GM18870 (cell line): ENCODE measurements at regions not wholly inside any gene's neighbourhood (a gene's known extent, or its start where the extent isn't known, plus 50 kb on each side); places are given as distances from the start of the nearest gene placed in this dataset.
"Not testable (repeated sequence)": the region's sequence is repeated elsewhere in the genome, so short reads cannot be mapped to it uniquely, and the experiment has no call there.

Experiments
- ATAC-seq: cut with Tn5 transposase; IDR thresholded peaks from one replicate; pipeline ENCODE4 v1.9.1; 2021; ENCODE audit warnings: moderate library complexity; ENCODE audit not compliant: unreplicated experiment

DNA sequence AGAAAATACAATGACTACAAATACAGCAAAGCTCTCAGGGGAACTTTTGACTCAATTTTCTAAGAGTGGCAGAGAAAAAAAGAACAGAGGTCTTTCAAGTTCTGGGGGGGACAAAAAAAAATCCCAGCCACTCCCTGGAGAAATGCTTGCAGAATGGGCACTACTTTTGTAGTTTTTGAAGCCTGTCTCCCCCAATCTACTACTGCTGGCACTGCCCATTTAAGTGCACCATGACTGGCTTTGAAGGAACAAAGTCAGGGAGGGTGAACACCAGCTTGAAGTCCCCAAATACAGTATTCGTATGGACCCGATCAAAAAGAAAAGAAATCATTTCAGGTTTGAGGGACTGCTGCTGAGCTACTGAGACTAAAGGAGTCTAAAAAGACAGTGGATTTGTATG, 1824.4 kb downstream of the ARAP2 start:
- ATAC-seq: no peak

DNA sequence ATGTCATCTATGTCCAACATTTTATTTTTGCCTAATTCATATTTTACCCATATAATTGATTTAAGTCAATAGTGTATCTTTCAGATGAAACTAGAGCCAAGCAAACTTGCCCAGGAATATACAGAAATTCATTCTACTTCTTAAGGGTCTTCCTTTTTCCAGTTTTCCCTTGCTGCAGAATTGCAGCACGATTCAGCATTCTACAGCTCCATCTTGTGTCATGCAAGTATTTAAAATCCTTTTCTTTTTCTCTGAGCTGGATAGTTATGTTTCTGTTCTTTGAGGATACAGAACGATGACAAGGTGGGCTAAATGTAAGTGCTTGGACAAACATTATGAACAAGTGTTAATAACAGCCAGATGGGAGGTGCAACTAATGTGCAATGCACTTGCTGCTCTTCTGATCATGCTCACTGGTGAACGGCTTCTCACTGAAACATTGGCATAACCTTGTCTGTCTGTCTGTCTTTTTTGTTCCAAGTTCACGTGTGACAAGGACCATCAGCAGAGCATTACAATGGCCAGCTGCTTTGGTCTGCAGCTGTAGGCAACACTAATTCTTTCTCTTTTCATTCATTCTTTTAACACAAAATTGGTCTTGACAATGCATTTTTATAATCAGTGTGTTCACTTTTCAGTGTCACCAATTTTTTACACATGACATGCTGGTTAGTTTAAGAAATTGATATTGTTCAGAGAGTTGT, 1821.7 kb downstream of the ARAP2 start:
- no peak for ATAC-seq

DNA sequence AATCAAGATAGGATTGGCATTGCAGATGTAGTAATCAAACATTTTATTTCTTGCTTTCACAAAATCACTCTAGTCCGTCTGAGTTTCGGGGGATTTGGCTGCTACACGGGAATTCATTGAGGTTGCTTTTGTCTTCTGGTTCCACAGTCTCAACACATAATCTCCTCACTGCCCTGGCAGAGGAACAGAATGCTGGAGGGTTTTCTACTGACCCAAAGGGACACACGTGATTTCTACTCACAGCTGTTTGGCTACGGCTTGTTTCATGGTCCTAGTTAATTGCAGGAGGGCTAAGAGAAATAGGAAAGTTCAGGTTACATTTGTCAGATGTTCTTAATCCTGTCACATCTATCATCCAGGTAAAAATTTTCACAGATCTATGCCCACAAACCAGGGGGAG, 1811.6 kb downstream of the ARAP2 start:
- ATAC-seq: no peak

DNA sequence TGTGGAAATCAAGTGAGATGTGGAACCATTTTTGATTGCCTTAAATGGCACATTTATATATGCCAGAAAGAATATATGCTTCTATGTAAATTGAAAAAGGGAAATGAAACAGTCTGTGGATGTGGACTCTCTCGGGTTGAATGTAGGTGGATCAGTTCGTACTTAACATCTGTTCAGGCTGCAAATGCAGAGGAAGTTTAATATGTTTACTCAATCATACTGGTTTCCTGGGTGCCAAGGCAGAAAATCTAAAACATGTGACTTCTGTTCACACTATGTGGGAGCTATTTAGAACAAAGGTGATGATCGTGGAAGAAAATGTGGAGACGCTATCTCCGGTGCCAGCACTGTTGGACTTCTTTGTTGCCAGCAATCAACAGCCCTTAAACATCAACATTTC, 1809.9 kb downstream of the ARAP2 start:
- ATAC-seq: not testable (repeated sequence)

DNA sequence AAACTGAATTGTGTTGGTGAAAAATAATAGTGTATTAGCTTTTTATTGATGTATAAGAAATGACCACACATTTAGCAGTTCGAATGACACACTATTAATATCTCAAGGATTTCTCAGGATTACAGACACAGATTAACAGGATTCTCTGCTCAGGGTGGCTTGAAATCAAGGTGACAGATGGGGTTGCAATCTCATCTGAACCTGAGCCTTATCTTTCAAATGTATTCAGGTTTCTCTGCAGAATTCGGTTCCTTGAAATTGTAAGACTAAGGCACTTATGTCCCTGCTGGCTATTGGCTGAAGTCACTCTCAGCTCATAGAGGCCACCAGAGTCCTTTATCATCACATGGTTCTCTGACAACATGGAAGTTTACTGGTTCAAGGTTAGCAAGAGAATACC, 1780.1 kb downstream of the ARAP2 start:
- ATAC-seq: no peak

DNA sequence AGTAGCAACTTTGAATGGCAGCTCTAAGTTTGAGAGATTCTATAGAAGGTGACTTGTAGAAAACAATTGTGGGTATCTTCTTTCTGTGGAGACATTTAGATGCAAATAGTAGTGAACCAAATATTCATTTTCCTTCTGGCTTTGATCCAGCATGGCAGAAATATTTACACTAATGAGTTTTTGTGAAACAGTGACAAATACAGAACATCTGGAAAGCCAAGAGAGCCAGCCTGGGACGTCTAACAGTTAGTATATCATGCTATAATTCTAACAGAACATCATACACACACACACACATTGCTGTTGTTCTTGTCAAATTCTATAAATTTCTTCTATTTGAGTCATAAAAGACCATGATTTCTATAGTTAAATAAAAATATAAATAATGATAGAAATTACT, 1777.9 kb downstream of the ARAP2 start:
- no peak for ATAC-seq

DNA sequence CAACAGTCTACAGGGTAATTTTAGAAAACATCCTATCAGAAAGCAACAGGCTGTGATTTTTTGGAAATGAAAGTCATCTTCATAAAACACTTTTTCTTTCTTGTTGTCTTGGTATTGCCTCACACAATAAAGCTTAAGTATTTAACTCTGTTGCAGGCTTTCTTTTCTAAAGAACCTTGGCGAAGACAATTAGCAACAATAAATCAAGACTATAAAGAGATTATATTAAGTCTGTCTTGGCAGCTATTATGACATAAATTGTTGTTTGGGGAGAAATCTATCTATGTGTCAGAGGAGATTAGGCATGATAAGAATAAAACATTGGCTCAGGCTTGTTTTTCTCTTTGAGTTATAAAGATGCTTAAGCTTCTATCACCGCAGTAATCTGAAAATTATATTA, 1774.8 kb downstream of the ARAP2 start:
- no peak for ATAC-seq

DNA sequence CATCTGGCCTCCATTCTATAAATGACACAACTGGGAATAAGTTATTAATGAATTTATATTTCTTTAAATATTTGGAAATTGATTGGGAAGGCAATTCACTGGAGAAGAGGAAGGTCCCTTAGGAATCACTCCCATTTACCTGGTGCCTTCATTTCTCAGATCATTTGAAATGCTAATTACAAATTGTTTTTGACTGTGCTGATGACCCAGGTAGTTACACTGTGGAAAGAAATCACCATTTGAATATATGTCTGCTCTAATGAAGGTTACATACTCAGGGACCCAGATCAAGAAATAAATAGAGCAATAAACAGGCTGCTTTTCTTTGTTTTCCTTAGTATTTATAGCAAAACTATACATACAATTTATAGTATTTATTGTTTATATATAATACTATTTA, 1759.1 kb downstream of the ARAP2 start:
- no peak for ATAC-seq

DNA sequence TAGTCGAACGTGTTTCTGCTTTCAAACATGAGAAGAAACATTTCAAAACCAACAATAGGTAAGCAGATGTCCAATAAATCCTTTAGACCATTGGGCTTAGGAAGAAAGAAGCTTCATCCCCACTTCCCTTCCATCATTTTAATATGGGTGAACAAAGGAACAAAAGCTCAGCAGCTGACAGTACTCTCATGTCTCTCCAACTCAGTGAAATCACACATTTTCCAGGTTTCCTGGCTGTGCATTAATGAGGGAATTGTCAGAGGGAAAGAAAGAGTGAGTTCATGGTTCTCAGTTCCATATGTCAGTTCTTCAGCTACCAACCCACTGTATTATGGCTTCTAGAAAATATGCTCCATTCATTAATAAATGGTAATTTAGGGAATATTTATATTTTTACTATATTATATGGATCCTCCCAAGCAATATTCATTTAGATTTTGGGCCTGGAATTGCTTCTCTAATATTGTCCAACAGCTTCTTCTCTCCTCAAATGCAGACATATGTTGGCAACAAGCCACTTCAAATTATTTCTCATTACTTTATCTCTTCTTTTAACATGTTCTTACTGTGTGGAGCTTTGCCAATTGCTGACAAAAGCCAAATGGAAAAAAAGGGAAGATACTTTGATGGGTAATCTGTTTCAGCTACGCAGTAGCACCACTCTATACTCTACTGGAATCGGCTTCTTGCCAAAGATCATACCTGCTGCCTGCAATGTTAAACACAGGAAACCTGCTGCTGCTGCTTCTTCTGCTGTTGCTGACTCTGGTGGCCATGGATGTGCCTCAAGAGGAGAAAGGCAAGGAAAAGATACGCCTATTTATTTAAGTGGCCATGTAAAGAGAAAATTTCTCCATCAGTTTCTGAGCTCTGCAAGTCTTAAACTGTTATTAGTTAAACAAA, 1757.6 kb downstream of the ARAP2 start:
- ATAC-seq: no peak

DNA sequence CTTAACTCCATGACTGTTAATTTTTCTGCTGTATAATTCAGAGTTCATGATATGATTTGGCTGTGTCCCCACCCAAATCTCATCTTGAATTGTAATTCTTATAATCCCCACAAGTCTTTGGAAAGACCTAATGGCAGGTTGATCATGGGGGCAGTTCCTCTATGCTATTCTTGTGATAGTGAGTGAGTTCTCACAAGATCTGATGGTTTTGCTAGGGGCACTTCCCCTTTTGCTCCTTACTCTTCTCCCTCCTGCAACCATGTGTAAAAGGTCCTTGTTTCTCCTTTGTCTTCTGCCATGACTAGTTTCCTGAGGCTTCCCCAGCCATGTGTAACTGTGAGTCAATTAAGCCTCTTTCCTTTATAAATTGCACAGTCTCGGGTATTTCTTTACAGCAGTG, 1751.9 kb downstream of the ARAP2 start:
- no peak for ATAC-seq

DNA sequence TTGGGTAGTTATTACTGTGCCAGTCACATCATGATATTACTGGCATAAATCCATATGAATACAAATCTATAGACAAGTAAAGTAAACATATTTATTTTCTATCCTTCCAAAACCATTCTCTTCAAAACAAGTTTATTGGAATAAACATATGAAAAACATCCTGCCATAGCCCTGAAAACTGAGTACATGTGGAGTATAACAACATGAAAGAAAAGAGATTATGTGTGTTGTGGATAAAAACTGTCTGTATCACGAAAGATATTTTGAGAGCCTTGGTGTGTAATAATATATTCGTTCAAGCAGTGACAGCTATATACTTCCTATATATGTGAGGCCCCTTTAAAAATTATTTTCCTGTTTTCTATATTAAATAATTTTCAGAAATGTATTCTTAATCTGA, 1742.2 kb downstream of the ARAP2 start:
- no peak for ATAC-seq

DNA sequence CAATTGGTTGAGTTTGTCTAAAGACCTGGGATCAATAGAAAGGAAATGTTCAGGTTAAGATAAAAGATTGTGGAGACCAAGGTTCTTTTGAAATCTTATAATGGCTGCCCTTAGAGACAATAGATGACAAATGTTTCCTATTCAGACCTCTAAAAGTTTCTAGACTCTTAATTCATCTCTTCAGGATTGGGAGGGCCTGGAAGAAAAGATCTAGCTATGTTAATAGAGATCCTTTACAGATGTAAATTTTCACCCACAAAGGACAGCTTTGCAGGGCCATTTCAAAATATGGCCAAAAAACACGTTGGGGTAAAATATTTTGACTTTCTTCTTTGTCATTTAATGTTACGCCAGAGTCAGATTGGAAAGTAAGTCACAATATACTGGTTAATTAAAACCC, 1739.6 kb downstream of the ARAP2 start:
- ATAC-seq: not testable (repeated sequence)

DNA sequence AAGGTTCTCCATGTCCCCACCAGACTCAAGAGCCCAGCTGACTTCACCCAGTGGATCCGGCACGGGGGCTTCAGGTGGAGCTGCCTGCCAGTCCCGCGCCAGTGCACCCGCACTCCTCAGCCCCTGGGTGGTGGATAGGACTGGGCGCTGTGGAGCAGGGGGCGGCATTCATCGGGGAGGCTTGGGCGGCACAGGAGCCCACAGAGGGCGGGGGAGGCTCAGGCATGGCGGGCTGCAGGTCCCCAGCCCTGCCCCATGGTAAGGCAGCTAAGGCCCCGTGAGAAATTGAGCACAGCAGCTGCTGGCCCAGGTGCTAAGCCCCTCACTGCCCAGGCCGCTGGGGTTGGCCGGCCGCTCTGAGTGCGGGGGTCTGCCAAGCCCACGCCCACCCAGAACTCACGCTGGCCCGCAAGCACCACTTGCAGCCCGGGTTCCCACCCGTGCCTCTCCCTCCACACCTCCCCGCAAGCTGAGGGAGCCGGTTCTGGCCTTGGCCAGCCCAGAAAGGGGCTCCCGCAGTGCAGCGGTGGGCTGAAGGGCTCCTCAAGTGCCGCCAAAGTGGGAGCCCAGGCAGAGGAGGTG, 1737.7 kb downstream of the ARAP2 start:
- not testable (repeated sequence) for ATAC-seq

DNA sequence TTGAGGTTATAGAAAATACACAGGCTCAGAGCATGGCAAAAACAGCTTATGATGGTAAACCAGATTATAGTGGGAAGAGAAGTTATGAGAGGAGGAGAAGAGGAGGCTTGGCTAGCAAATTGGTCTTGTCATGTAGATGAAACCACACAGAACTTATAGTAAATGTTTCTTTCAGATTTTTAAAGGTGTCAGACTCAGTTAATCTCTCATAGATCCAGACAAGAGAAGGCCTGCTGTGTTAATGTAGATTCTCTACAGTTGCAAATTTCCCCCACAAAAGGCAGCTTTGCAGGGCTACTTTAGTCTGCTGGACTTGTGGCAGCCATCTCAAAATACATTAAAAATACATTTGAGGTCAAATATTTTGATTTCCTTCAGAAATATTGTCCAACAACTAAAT, 1731.7 kb downstream of the ARAP2 start:
- no peak for ATAC-seq

DNA sequence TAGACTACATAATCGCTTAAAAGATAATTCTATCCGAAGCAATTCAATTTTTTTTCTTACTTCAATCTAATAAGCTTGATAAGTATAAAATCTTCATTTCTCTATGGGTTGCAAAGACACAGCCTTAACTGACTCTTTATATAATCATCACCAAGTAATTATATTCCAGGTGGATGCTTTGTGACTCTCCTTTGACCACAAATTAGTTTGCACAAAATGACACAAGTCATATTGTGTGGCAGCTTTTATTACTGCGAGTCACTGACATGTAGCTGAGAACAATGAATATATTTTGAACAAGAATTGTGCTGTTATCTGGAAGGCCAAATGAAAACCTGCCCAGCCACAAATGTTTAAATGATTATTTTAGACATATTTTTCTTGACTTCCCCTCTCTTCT, 1727.8 kb downstream of the ARAP2 start:
- no peak for ATAC-seq

DNA sequence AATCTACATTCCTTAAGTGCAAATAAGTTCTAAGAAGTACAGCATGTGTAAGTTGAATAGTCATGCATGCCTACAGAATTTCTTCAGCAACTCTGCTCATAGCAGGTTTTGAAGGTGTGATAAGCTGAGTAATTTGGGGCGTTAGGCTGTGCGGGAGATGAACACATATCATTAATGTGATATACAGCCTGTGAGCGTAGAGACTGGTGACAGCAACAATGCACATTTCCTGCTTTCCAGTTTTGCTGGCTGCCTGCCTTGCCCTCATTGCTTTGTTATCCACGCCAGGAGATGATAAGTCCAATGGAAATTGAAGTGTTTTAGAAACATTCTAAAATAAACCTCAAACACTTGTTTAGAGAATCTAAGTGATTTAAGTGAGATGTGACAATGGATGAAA, 1709.4 kb downstream of the ARAP2 start:
- no peak for ATAC-seq

DNA sequence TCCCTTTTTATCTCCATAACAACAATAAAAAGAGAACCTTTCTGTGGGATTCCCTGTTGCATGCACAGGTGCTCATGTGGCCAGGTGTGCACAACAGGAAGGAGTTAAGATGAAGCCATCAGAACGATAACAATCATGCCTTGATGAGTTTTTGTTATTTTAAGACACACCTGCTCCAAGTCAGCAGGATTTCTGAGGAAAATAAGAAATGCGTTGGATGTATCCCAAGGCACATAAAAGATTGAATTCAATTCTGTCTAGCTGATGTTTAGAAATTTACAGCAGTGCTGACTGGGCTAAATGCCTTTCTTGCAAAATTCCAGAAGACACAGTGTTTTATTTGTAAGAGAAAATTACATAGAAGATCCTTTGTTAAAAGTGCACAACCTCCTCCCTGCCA, 1678.2 kb downstream of the ARAP2 start:
- ATAC-seq: no peak

DNA sequence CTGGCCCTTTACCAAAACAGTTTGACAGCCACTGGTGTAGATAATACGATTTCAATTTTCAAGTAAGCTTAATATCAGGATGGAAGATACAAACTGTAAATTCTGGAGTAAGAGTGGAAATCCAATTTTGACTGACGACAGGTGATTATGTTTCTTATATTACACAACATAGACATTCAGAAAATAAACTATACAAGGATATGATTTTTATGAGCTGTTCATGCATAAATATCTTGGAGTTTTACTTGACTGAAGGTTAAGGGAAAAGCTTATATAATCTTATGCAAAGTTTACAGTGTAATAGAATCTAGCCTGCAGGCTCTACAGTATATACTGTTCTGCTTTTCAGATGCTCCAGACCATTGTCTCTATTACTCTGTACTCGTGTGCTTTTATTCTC, 1672.3 kb downstream of the ARAP2 start:
- ATAC-seq: no peak

DNA sequence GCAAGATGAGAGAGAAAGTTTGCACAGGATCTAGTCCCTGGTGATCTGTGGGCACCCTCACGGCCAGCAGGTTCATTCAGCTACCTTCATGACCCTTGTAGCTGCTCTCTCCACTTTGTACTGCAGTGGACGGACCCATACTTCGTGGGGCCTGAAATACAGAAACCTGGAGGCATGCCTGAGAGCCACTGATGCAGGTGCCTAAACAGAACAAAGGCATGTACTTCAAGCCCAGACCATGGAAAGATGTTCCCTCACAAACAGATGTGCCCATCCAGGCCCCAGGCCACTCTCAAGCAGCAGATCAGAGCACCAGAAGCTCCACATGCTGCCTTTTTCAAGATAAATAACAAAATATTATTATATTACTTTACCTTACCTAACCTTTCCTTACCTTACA, 1629.0 kb downstream of the ARAP2 start:
- ATAC-seq: no peak

DNA sequence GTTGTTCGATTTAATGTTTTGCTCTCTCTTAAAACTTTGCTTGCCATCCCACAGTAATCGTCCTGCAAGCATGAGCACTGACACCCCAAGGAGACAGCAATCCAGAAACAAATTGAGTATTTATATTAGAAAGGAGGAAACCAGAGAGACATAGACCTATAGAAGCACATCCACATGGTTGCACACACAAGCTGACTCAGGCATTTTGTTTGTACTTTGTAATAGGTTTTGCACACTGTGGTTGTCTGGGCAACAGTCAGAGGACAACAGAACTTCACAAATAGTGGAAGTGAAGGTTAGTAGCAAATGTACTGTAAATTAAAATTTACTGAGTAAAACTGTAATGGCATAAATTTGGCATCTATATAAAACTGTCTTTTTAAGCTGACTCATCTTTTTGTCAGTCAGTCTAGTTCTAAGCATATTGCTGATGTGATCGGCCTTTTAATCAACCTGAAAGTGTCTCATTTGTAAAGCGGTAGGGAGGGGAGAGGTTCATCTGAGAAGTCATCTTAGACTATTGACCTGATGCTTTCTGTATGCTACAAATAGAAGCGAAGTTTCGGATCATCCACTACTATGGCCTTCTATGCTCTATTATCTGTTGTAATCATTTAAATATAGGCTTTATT, 1624.7 kb downstream of the ARAP2 start:
- no peak for ATAC-seq

DNA sequence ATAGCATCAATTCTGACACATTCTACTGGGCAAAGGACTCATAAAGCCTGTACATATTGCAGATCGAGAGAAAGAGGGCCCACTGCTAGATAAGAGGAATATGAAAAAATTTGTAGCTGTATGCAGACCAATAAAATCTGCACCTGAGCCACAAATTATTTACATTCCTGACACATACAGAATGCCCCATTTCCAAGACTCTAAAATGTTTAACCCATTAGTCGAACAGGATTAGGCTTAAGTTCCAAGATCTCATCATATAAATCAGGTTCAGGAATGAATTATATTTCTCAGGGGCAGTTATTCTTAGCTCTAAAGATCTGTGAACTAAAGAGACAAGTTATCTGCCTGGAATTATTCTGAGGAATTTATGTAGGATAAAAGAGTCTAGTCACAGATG, 1615.8 kb downstream of the ARAP2 start:
- no peak for ATAC-seq

DNA sequence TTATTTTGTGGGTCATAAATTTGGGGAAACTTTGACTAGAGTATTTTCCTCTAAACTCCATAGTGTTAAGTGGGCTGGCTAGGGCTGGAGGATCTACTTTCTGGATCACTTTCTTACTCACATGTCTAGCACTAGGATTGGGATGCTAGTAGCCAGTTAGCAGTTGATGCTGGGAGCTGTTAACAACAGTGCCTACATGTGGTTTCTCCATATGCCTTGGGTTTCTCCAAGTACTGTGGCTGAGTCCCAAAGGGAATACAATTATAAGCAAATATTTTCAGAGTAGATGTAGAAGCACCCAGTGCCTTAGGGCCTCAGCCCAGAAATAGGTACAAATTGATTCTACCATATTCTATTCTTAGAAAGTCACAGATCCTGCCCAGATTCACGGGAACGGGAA, 1614.9 kb downstream of the ARAP2 start:
- ATAC-seq: no peak
